LNCaP clone FGC (cell line): ENCODE measurements at regions not wholly inside any gene's neighbourhood (a gene's known extent, or its start where the extent isn't known, plus 50 kb on each side); places are given as distances from the start of the nearest gene placed in this dataset.

Experiments
- DNase-seq: peaks from one replicate; pipeline ENCODE4 v3.0.0-alpha.2; 2011; ENCODE audit warnings: low read depth
- H3K4me3 ChIP-seq: 2 replicates; pipeline ENCODE4 v1.5.1; 2011; ENCODE audit warnings: mild to moderate bottlenecking, low read depth, low read length, control low read depth
- TF ChIP-seq, protein P1 (sequence below): IDR thresholded peaks from 2 replicates; pipeline ENCODE4 v1.5.1; 2012; ENCODE audit warnings: mild to moderate bottlenecking; ENCODE audit not compliant: control insufficient read depth, insufficient read depth; ENCODE audit errors: extremely low read depth

DNA sequence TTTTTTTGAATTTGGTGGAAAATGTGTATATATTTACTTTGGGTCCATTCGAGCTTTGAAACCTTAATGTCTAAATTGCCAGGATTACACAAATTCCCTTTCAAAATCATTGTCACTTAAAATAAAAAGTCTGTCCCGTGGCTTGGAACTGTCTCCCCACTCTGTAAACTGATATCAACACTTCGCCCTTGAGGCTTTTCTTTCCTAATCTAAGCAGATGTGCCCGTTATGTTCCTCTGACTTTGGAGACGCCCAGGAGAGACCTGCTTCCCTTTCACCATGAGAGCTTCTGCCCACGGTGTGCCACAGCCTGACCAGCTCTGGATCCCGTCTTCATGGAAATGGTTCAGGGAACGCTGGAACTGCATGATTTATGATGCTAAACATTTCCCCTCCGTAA, 151.3 kb downstream of the C16orf95 start:
- TF ChIP-seq, protein P1, sequence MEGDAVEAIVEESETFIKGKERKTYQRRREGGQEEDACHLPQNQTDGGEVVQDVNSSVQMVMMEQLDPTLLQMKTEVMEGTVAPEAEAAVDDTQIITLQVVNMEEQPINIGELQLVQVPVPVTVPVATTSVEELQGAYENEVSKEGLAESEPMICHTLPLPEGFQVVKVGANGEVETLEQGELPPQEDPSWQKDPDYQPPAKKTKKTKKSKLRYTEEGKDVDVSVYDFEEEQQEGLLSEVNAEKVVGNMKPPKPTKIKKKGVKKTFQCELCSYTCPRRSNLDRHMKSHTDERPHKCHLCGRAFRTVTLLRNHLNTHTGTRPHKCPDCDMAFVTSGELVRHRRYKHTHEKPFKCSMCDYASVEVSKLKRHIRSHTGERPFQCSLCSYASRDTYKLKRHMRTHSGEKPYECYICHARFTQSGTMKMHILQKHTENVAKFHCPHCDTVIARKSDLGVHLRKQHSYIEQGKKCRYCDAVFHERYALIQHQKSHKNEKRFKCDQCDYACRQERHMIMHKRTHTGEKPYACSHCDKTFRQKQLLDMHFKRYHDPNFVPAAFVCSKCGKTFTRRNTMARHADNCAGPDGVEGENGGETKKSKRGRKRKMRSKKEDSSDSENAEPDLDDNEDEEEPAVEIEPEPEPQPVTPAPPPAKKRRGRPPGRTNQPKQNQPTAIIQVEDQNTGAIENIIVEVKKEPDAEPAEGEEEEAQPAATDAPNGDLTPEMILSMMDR: no peak
- no peak overlapping the region for H3K4me3 ChIP-seq
- no peak for DNase-seq

DNA sequence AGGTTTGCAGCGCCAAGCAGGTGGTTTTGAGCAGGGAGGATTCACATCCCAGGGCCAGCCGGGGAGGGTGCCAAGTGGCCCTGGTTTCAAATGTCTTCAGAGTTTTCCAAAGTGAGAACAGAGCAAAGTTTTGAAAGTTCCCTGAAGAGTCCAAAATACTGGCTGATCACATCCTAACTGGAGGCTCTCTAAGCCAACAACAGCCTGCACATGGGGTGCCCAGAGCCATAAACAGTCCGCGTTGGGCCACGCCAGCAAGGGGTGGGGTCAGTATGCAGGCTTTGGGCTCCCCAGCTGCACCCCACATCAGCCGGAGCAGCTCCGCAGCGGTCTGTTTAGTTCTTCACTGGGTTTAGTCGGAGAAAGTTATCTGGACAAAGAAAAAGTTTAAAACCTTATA, 150.9 kb downstream of the C16orf95 start:
- TF ChIP-seq, protein P1: no peak
- H3K4me3 ChIP-seq: no peak overlapping the region
- DNase-seq: no peak

DNA sequence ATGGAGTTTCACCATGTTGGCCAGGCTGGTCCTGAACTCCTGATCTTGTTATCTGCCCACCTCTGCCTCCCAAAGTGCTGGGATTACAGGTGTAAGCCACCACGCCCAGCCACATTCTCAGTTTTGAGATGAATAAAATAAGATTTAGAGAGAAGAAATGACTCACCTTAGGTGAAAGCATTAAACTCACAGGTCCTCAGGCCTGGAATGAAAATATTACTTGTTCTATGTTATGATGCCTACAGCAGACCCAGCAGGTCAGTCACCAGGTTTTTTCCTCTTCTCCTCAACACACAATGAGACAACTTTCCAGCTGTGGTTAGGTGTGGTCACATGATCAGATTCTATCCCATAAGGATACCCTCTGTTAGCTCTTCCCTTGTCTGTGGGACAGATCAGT, 150.3 kb downstream of the C16orf95 start:
- TF ChIP-seq, protein P1: no peak
- no peak overlapping the region for H3K4me3 ChIP-seq
- no peak for DNase-seq

DNA sequence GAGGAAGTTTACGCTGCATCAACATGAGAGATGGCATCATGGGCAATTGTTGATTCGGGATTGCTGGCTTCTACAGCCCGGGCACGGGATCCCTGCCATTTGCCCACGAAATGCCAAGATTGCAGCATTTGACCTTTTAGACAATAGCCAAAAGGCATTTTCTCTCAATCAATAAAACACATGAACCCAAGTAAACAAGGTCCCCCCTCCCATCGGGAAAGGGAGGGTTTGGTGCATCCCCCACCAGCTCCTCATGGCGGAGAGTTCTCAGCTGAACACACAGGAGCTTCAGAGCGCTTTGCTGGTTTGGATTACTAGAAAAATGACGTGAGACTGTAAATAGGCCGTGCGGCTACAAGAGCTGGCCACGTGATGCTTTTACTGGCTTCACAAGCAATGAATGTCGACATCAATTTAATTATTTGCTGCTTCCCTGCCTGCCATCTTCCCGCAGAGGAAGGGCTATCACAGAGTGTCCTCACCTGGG, 147.6 kb downstream of the C16orf95 start:
- no peak overlapping the region for H3K4me3 ChIP-seq
- DNase-seq: peak; percentile 17
- TF ChIP-seq, protein P1: no peak

DNA sequence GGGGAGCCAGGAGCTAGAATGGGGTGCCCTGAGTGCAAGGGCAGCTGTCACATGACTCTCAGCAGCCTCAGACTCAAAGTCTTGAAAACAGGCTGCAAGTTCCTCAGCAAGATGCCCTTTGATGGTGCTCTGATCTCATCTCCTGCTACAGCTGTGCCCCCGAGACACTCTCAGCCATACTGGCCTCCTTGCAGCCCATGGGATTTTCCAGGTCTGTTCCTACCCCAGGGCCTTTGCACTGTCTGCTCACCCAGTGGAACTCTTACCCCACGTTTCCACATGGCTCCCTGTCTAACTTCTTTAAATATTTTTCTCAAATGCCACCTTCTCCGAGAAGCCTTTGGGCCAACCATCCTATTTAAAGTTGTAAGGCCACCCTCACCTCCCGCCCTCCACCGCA, 146.9 kb downstream of the C16orf95 start:
- TF ChIP-seq, protein P1: no peak

DNA sequence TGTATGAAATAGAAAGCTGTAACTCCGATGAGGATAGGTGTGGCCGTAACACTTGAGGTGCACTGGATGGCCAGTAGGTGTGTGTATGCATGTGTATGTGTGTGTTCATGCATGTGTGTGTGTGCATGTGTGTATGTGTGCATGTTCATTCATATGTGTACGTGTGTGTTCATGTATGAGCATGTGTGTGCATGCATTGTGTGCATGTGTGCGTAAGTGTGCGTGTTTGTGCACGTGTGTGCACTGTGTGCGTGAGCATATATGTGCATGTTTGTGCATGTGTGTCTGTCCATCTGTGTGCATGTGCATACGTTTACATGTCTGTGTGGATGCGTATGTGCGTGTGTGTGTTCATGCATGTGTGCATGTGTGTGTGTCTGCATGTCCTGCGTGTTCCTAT, 145.5 kb downstream of the C16orf95 start:
- DNase-seq: no peak
- TF ChIP-seq, protein P1: no peak
- H3K4me3 ChIP-seq: no peak overlapping the region

More for the DNA sequence above, 146.9 kb downstream of the C16orf95 start:
- no peak overlapping the region for H3K4me3 ChIP-seq
- DNase-seq: no peak

DNA sequence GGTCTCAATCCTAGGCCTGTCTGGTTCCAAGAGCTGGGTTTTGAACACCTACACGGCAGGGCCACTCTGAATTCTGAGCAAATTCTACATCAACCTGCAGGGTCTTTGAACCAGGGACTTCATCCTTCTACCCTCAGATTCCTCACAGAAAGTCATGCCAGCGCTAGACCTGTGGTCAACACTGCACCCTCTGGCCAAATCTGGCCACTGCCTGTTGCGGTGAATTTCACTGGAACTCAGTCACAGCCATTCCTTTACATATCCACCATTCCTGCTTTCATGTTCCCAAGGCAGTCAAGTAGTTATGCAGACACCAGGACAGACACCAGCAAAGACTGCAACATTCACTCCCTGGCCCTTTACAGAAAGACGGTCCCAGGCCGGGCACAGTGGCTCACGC, 144.6 kb downstream of the C16orf95 start:
- DNase-seq: no peak
- TF ChIP-seq, protein P1: no peak
- H3K4me3 ChIP-seq: no peak overlapping the region
